HPDE6-E6E7 (cell line): ENCODE measurements at regions not wholly inside any gene's neighbourhood (a gene's known extent, or its start where the extent isn't known, plus 50 kb on each side); places are given as distances from the start of the nearest gene placed in this dataset.

ENCODE experiments used
- DNase-seq: peaks from one replicate; pipeline ENCODE4 v3.0.0; 2011; ENCODE audit warnings: missing footprints; ENCODE audit errors: extremely low spot score

DNA sequence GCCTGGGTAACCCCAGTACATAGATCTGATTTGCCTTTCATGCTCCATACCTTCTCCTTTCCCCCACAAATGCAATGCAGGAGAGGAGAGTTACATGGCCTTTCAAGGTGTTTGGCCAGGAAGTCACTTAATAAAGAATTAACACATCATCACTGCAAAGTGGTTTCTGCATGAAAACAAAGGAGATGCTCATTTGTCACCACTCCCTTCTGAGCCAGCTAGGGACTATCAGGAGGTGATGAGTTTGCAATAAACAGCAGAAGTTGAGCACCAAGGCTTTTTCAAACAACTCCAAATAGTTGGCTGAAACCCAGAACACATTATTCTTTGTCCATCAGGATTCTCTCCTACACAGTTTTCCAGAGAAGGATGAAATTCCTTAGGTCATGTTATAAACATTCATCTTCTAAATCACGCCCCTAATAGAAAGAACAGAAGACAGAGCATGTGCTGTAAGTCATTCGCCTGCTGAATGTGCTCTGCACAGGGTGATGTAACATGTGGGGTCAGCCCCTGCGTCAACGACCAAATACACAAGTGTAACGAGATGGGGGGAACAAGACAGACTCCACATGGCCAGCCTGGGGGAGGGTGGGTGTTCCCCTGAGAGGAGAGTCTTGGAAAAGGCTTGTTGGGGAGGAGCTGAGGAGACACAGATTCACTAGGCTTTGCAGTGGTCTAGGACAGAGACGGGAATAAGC, 87.3 kb upstream of the RMDN2 start:
- no peak for DNase-seq

DNA sequence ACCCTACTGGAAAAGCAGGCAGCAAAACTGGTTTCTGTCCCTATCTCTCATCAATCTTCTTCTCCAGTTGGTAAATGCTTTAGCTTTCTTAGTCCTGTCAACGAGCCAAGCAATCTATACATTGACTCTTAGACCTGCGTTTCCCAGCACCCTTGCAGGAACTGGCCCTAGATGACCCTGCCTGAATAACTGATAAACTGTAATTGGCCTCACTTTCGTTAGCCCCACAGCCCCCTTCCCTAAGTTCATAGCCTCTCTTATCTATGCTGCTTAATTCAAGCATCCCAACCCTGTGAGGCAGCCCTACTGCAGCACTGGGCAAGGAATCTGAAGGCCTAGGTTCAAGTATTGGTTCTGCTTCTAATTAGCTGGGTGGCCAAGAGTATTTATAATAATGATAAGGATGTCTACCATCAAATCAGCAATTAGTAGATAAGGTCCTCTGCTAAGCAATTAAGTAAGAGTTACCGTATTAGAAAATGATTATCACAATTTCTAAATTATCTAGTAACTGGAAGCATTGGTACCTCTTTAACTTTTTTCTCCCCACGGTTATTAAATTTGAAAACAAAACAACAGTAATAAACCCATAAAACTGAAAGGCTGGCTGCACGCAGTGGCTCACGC, 86.4 kb upstream of the RMDN2 start:
- DNase-seq: no peak

DNA sequence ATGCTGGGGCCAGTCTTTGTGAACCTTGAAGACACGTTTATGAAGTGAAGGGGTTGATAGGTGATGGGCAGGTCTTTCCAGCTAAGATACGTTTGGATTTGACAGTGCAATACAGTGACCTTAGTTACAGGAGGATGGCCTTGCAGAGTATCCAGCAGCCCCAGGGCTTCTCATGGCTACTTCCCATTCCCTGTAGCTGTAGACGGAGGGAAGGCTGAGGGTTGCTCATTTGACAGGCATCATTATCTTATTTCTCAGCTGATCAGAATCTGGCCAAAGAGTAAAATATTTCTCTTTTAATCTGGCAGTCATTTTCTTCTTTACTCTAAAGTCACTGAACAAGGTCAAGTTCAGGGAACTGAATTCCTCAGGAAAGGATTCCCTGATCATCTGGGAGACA, 85.1 kb upstream of the RMDN2 start:
- DNase-seq: no peak

DNA sequence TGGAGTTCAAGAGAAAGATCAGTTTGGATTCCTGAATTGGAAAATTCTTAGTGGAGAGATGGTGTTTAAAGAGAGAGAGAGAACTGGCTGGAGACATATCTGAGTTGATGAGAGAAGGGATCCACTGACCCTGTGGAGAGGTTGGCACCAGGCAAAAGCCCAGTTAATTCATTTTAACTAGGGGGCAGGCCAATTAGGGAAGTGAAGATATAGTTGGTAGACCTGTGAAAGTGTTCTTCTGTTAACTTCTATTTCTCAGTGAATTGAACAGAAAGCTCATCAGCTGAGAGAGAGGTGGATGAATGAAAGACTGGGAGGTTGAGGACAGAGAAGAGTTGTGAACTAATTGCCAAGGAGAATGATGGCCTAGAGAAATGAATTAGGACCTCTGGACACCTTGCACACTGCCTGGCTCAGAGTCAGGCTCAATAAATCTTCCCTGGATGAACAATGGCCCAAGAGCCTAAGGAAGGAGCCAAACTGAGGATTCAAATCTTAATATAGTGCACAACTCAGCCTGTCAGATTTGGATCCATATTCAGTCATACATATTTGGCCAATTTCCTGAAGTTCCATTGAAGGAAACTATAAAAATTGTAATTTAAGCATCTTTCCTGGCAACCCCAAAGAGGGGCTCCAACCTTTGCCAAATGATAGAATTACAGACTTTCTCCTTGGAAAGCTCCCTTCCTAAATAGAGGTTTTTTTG, 82.2 kb upstream of the RMDN2 start:
- no peak for DNase-seq

DNA sequence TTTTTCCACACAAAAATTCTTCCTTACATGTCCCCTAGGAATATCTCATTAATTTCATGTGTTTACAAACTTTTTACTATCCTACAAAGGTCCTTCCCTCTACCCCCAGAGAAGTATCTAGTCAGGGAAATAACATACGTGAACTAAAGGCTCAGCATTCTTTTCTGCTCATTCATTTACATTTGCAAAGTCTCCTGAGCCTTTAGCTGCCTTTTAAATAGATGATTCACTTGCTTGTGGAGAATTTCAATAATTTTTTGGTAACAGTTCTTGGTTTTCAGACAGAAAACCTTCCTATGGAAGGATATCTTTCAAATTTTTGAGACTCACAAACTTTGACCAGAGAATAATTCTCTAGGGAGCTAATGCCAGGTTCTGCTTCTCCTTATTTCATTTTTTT, 81.5 kb upstream of the RMDN2 start:
- no peak for DNase-seq

DNA sequence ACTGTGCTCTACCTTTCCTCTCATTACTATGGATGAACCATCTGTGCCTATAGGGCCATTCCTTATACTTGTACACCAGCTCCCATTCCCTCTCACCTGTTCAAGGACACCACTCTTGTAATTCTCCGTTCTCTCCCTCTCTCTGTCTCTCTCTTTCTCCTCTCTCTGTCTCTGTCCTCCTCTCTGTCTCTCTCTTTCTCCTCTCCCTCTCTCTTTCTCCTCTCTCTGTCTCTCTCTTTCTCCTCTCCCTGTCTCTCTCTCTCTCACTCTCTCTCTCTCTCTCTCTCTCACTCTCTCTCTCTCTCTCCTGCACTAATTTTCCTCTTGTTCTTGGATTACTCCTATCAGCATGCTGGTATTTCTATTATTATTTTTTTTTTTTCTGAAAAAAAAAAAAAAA, 78.9 kb upstream of the RMDN2 start:
- no peak for DNase-seq

DNA sequence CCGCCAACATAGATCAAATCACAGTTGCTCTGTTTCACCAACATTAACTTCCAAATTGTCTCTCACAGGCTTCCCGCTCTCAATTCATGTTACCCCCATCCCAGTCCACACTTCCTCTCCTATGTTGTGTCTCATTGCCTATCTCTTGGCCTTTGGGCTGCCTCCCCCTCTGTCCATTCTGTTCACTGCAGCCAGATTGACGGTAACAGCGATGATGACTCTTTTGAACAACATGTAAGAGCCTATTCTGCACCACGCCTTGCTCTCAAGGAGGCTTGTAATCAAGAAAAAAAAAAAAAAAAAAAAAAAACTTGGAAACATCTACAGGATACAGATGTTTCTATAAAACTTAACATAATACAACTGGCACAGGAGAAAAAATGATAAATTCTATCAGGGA, 77.3 kb upstream of the RMDN2 start:
- DNase-seq: peak; percentile 13

DNA sequence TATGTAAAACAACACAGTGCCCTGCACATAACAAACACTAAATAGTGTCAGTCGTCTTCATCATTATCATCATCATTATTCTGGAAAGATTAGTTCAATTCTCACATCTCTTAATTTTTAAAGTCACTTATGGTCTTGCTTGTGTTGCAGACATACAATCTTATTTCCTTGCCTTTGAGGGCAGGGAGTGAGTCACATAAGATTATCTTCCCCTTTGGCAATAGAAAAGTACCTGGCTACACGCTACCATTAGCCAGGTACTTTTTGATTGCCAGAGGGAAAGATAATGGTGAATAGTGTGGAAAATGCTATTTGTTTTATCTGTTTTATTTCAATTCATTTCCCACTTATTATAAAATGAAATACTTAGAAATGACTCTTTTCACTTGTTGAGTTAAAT, 76.6 kb upstream of the RMDN2 start:
- peak; percentile 37 for DNase-seq

DNA sequence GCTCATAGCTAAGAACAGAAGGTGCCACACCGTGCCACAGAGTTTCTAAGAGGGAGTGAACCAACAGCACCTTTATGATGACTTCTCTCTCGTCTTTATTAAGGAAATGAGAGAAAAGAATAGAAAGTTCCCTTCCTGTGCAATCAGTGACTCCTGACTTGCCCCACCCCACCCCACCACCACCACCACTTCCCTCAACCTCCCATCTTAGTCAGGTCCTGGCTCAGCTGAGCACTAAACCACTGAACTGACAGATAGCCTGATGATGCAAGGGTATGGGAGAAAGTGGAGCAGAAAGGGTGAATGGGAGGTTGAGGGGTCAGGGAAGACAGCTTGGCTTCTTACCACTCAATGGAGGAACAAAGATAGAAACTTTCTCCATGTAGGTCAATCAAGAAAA, 75.2 kb upstream of the RMDN2 start:
- DNase-seq: no peak

DNA sequence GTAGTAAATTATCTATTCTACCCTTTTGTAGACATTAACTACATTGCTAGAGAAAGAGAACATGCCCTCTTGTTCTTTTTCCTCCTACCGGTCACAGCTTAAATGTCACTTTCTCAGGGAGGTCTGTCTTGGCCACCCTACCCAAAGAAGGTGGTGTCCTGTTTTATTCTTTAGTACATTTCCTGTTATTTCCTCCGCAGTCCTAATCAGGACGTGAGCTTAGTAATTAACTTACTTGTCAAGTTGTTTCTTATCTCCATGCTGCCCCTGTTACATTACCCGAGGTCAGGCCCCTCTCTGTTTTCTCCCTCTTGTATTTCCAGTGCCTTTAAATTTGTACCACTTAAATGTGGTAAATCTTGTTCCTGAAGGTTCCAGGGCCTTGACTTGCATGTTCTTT, 73.7 kb upstream of the RMDN2 start:
- no peak for DNase-seq

DNA sequence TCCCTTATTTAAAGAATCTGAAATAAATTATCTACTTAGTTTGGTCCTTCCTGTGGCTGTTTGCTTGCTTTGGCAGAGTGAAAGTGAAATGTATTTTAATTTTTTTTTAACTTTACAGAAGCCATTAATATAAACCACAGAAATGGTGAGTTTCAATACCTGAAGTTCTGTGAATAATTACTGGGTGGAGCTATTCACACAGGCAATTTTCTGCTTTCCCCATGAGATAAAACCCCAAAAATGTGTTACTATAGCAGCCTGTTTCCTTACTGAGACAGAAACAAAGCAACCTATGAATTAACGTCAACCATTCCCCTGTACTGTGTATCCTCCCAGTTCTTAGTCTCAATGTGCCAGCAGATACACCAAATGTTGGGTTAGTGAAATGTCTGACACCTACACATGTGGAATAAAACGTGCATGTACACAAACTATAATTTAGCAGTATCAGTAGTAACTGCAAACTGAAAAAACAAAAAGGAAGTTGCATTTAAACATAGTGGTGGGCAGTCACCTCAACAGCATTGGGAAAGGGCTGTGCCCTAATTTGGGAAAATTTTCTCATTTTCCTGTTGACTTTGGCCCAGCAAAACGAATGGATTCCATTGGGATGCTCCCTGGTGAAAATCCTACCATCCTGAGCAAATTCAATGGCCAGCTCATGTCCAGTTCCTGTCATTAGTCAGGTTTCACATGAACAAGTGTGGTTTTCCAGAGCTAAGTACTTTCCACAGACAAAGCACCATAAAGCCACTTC, 73.1 kb upstream of the RMDN2 start:
- DNase-seq: no peak

DNA sequence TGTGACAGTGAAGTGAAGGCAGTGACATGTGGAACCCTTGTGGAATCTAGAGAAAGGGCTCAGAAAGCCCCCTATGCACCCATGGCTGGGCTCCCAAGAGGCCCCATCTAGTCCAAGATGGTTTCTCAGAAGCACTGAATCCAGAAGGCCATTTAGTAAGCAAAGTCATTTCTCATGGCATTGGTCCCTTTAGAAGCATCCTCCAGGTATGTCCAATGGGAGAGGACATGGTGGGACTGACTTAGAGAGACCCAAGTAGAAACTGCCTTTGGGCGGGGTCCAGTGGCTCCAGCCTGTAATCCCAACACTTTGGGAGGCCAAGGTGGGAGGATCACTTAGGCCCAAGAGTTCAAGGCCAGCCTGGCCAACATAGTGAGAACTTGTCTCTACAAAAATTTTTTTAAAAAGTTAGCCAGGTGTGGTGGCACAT, 72.5 kb upstream of the RMDN2 start:
- DNase-seq: no peak

DNA sequence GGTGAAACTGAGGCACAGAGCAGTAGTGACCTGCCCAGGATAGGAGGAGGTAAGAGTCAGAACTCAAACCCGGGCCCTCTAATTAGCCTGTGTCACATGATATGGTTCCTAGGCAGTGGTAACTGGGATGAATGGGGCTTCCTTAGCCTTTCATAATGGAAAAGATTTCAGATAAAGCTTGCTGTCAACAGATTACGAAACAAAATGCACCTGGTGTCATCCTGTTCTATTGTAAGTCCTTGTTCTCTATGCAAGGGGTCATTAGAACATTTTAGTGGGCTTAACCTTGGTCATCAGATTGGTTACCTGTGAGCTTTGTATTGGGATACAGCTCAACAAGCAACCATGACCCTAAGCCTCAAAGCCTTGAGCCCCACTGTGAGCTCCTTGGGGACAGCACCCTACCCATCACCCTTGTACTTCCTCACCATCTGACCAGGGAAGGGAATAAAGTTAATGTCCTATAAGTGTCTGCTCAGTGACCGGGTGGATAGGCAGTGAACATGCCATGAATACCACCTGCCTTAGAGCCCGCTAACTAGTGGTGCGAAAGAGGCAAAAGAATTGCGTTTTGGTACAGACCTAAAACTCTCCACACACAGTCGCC, 70.3 kb upstream of the RMDN2 start:
- no peak for DNase-seq

DNA sequence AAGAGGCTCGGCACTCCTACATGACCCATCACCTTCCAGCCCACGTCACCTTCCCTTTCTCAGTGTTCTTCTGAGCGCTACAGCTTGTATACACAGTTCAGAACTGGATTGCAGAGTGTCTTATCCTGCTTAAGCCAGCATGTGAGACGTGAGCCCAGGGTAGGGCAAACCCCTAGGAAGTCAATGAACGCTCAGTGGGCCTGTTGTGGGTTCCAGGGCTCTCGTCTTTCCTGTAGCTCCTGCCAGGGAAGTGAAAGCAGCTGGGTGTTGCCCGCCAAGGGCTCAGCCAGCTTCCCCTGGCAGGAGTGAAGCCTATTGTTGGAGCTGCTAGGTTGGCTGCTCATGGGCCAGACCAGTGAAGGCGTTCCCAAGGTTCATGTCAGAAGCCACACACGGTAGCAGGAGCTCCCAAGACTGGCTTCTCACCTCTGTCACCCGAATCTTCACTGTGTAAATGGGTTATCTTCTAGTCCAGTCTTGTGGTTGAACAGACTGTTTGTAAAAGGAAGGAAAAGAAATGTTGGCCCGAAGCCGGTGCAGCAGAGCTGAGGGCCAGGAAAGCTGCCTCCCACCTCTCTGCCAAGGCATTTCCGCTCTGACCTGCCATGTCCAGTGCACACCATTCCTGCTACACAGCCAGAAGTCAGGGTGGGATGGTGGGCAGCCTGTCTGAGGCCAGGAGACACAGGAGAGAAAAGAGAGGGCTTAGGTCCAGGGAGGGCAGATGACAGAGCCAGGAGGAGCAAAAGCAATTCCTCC, 69.6 kb upstream of the RMDN2 start:
- no peak for DNase-seq

DNA sequence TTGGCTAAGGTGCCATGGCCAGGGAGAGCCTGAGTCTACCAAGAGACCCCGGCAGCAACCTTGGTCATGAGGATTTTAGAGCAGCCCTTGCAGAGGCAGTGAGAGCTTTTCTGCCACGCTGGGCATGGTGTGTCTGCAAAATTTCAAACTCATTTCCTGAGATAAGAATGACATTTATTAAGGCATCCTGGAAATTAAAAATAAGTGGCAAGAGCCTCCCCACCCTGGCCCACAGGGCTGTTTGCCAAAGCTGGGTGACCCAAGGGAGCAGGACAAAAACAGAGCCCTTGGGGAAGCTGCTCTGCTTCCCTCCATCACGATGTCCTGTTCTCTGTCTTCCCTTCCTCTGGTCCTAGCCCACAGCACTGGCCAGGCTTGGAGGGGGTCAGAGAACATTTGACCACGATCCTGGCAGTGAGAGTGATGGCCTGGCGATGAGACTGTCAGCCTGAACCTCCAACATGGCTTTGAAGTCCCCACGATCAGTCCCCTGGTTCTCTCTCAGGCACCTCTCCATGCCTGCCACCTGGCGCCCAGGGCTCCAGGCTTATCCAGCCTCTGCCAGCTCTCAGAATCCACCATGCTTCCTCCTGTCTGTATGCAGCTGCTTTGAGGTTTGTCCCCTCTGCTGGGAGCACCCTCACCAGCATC, 68.9 kb upstream of the RMDN2 start:
- DNase-seq: no peak

DNA sequence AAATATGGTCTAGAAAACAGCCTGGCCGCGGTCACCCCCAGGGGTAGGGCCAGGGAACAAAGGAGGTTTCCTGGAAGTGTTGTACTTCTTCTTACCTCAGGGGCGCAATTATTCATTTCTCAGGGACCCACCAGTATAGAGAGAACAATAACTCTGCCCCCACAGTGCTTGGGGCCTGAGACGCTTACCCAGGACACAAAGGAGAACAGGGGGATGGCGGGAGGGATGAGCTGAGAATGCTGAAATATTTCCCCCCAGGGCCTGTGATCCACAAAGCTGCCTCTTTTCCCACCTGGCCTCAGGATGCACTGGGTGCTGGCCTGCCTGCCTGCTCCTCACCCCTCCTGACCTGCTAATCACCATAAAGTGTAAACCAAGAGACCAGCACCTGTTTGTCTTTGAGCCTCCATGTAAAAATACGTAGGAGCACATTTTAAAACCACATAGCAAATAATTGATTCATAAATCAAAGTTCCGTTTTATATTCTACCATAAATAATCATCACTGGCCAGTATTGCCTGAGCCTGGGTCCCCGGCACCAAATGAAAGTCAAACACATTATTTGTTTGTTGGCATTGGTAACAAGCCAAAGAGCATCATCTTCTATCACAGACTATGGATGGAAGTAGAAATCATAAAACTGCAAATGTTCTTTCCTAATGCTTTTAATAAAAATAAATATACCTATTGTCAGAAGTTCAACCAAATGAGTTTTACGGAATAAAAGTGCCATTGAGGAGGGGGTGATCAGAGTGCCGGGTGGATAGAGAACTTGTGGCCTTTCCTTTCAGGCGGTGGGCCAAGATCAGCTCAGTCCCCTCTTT, 67.3 kb upstream of the RMDN2 start:
- no peak for DNase-seq

DNA sequence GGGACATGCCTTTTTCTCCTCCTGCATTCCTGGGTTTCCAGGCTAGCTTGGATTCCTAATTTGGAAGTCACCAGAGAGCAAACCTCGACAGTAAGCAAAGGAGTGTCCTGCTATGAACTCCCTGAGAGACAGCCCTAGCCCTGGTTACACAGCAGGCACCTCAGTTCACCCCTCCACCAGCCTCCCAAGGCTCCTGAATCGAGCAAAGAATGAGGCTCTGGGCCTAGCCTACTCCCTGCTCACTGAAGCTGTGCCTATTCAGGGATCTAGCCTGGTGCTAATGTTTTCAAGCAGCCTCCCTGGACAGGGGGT, 66.7 kb upstream of the RMDN2 start:
- no peak for DNase-seq

DNA sequence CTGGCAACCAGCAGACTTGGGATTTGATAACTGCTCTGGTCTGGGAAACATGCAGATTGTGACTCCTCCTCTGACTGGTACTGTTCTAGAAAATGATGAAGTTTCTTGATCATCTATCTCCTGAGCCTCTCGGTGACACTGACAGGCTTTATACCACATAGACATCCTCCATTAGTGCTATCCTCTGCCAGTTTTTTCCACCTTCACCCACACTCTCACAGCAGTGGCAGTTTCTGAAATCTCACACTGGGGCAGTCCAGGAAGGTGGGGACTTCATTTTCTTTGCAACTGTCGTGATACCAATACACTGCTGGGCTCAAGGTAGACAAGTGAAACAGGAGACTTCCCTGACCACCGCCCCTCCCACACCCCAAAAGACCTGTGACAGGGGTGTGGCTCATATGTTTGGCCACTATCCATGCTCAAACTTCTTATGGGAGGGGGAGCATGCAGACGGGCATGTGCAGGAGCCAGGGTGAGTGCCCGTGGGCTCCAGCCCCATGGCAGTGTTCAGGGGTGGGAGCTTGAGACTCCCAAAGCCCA, 66.3 kb upstream of the RMDN2 start:
- DNase-seq: no peak

DNA sequence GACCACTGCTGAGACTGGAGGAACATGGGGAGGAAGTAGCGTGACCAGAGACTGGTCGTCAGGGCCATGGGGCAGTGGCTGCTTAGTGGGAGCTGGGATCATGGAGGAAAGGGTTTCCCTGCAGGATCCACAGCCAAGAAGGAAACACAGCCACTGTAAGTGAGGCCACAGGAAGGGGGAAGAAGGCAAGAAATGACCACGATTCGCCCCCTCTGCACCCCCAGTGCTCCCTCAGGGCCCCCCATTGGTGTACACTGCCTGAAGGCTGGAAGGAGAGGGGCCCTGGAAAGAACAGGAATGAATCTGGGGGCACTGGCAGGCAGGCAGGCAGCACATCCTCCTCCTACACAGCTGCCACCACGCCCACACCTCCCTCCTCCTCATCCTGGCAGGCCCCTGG, 62.5 kb upstream of the RMDN2 start:
- no peak for DNase-seq

DNA sequence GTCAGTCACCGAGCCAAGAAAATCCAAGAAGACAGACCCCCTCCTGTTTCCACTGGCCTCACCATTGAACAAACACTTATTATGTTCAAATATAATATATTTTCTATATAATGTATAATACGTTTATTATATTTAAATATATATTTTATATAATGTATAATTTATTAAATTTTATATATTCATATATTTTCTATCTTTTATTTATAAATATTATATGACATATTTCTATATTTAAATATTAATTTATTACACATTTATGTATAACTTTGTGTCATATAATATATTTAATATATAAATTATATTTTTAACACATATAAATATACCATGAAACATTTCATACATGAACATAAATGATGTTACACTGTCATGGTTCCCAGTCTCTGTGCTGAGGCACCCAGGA, 60.9 kb upstream of the RMDN2 start:
- no peak for DNase-seq
